Ovary (tissue), 3 donors: ENCODE measurements at regions not wholly inside any gene's neighbourhood (a gene's known extent, or its start where the extent isn't known, plus 50 kb on each side); places are given as distances from the start of the nearest gene placed in this dataset.

ENCODE experiments used
- EP300 ChIP-seq: sonication (generic); formaldehyde crosslinking; IDR thresholded peaks from one replicate; pipeline ENCODE4 v1.6.1; 2017; ENCODE audit warnings: antibody characterized with exemption
- POLR2A ChIP-seq: fragments of 450-650 bp; IDR thresholded peaks from one replicate; pipeline ENCODE4 v1.6.1; 2017; ENCODE audit warnings: antibody characterized with exemption, mild to moderate bottlenecking, moderate library complexity
- TF ChIP-seq, protein P1 (sequence below), 3 donors: fragments of 450-650 bp in 2 of 3; fragments of 200-600 bp in 1 of 3; IDR thresholded peaks; one replicate each; pipeline versions ENCODE4 v1.5.1 to v1.8.0; 2016 to 2022; ENCODE audit warnings: antibody characterized with exemption in 3 of 3, mild to moderate bottlenecking in 1 of 3
- donor health status: DM: no; HTN: no; CAD: no.

DNA sequence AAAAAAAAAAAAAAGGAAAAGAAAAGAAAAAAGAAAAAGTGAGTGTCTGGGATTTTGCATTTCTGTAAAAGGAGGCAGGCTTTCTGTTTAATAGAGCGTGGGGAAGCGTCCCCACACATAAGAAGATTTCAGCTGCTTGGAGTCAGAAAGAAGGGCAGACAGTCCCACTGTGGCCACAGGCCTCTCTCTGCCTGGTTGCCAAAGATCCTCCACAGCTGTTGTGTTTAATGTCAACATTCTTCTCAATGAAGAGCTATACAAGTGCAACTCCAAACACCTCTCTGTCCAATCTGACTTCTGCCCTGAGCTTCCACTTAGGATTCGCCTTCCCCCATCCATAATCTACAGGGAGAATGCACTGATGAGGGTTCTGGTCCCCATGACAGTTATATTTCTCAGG, 64.3 kb upstream of the MLN start:
- TF ChIP-seq, protein P1, sequence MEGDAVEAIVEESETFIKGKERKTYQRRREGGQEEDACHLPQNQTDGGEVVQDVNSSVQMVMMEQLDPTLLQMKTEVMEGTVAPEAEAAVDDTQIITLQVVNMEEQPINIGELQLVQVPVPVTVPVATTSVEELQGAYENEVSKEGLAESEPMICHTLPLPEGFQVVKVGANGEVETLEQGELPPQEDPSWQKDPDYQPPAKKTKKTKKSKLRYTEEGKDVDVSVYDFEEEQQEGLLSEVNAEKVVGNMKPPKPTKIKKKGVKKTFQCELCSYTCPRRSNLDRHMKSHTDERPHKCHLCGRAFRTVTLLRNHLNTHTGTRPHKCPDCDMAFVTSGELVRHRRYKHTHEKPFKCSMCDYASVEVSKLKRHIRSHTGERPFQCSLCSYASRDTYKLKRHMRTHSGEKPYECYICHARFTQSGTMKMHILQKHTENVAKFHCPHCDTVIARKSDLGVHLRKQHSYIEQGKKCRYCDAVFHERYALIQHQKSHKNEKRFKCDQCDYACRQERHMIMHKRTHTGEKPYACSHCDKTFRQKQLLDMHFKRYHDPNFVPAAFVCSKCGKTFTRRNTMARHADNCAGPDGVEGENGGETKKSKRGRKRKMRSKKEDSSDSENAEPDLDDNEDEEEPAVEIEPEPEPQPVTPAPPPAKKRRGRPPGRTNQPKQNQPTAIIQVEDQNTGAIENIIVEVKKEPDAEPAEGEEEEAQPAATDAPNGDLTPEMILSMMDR (IDR thresholded peaks at IDR 0.05), result no peak
- TF ChIP-seq POLR2A, result no peak
- no peak for TF ChIP-seq EP300
